SK-N-SH (cell line): ENCODE measurements at regions not wholly inside any gene's neighbourhood (a gene's known extent, or its start where the extent isn't known, plus 50 kb on each side); places are given as distances from the start of the nearest gene placed in this dataset.

ENCODE experiments used
- EZH2phosphoT487 ChIP-seq: fragments of 200-600 bp; sonication (generic); IDR thresholded peaks from 2 replicates; pipeline ENCODE4 v1.6.1; 2017; ENCODE audit warnings: low read depth, mixed run types, mild to moderate bottlenecking, antibody characterized with exemption, moderate library complexity, borderline replicate concordance
- POLR2AphosphoS5 ChIP-seq: IDR thresholded peaks from 2 replicates; pipeline ENCODE4 v1.6.1; 2012; ENCODE audit warnings: low read depth, low read length
- RAD21 ChIP-seq: IDR thresholded peaks from 2 replicates; pipeline ENCODE4 v1.6.1; 2012; ENCODE audit warnings: mild to moderate bottlenecking, low read length
- SMC3 ChIP-seq: IDR thresholded peaks from 2 replicates; pipeline ENCODE4 v1.6.1; 2012; ENCODE audit warnings: low read depth, low read length, improper control_type of control experiment
- YY1 ChIP-seq: IDR thresholded peaks from 2 replicates; pipeline ENCODE4 v1.4.0; 2012; ENCODE audit warnings: low read depth, mild to moderate bottlenecking
- TF ChIP-seq, protein P1 (sequence below): fragments of 200-600 bp; sonication (generic); IDR thresholded peaks from 2 replicates; pipeline ENCODE4 v1.6.1; 2017; ENCODE audit warnings: antibody characterized with exemption, mild to moderate bottlenecking, moderate library complexity
- TF ChIP-seq, protein P2 (sequence below): IDR thresholded peaks from 2 replicates; pipeline ENCODE4 v1.4.0; 2012; ENCODE audit warnings: low read depth
- TF ChIP-seq, protein P3 (sequence below): IDR thresholded peaks from 2 replicates; pipeline ENCODE4; 2012

DNA sequence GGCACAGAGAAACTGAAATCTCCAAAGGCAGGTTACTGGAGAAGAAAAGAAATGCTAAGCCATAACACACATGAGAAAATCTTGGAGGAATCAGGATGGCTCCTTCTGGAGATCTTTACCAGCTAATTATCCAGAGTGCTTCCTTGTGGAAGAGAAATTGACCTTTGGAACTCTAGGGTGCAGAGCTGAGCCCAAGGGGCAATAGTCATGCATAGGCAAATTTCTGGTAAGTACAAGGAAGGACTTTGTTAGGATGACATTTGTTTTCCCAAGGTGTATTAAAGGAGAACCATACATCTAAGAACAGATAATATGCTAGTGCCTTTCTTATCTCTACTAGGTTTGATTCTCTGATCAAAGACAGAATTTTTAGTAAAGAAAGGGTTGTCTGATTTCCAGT lies 670.6 kb downstream of the DHX35 start:
- TF ChIP-seq EZH2phosphoT487: no peak
- TF ChIP-seq, protein P1, sequence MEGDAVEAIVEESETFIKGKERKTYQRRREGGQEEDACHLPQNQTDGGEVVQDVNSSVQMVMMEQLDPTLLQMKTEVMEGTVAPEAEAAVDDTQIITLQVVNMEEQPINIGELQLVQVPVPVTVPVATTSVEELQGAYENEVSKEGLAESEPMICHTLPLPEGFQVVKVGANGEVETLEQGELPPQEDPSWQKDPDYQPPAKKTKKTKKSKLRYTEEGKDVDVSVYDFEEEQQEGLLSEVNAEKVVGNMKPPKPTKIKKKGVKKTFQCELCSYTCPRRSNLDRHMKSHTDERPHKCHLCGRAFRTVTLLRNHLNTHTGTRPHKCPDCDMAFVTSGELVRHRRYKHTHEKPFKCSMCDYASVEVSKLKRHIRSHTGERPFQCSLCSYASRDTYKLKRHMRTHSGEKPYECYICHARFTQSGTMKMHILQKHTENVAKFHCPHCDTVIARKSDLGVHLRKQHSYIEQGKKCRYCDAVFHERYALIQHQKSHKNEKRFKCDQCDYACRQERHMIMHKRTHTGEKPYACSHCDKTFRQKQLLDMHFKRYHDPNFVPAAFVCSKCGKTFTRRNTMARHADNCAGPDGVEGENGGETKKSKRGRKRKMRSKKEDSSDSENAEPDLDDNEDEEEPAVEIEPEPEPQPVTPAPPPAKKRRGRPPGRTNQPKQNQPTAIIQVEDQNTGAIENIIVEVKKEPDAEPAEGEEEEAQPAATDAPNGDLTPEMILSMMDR: no peak
- TF ChIP-seq POLR2AphosphoS5: no peak
- TF ChIP-seq, protein P2, sequence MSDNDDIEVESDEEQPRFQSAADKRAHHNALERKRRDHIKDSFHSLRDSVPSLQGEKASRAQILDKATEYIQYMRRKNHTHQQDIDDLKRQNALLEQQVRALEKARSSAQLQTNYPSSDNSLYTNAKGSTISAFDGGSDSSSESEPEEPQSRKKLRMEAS: no peak
- no peak for TF ChIP-seq RAD21
- TF ChIP-seq, protein P3, sequence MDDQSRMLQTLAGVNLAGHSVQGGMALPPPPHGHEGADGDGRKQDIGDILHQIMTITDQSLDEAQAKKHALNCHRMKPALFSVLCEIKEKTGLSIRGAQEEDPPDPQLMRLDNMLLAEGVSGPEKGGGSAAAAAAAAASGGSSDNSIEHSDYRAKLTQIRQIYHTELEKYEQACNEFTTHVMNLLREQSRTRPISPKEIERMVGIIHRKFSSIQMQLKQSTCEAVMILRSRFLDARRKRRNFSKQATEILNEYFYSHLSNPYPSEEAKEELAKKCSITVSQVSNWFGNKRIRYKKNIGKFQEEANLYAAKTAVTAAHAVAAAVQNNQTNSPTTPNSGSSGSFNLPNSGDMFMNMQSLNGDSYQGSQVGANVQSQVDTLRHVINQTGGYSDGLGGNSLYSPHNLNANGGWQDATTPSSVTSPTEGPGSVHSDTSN: no peak
- no peak for TF ChIP-seq SMC3
- TF ChIP-seq YY1: no peak
